SKM-1 (cell line): ENCODE measurements at regions not wholly inside any gene's neighbourhood (a gene's known extent, or its start where the extent isn't known, plus 50 kb on each side); places are given as distances from the start of the nearest gene placed in this dataset.
"Not testable (repeated sequence)": the region's sequence is repeated elsewhere in the genome, so short reads cannot be mapped to it uniquely, and the experiment has no call there.

Experiments used
- DNase-seq: peaks from one replicate; lab custom pipeline; 2025; ENCODE audit not compliant: unreplicated experiment; lab: John Stamatoyannopoulos, UW

GRCh38 chr2:131823058-131823457, 295.4 kb downstream of the CCDC74A start:
- not testable (repeated sequence) for DNase-seq

- not testable (repeated sequence) for DNase-seq
These were observed 297.3 kb downstream of the CCDC74A start for GRCh38 chr2:131824986-131825385.

GRCh38 chr2:131827481-131828163, 299.9 kb downstream of the CCDC74A start:
- DNase-seq = no peak

- DNase-seq = no peak
These were observed 300.5 kb downstream of the CCDC74A start for GRCh38 chr2:131828164-131828561.

GRCh38 chr2:131828633-131829455, 301.2 kb downstream of the CCDC74A start:
- DNase-seq = not testable (repeated sequence)

- not testable (repeated sequence) for DNase-seq
These were observed 302.0 kb downstream of the CCDC74A start for GRCh38 chr2:131829456-131830241.

GRCh38 chr2:131830242-131830945, 302.7 kb downstream of the CCDC74A start:
- DNase-seq = not testable (repeated sequence)

- DNase-seq = not testable (repeated sequence)
These were observed 303.2 kb downstream of the CCDC74A start for GRCh38 chr2:131830946-131831310.

GRCh38 chr2:131831450-131832208, 303.9 kb downstream of the CCDC74A start:
- DNase-seq = not testable (repeated sequence)

GRCh38 chr2:131832209-131832780, 304.6 kb downstream of the CCDC74A start:
- not testable (repeated sequence) for DNase-seq

GRCh38 chr2:131832917-131833316, 305.2 kb downstream of the CCDC74A start:
- not testable (repeated sequence) for DNase-seq

GRCh38 chr2:131833367-131834202, 305.9 kb downstream of the CCDC74A start:
- not testable (repeated sequence) for DNase-seq

- not testable (repeated sequence) for DNase-seq
These were observed 306.7 kb downstream of the CCDC74A start for GRCh38 chr2:131834203-131835020.

GRCh38 chr2:131835022-131835421, 307.3 kb downstream of the CCDC74A start:
- not testable (repeated sequence) for DNase-seq

- DNase-seq = no peak
These were observed 308.0 kb downstream of the CCDC74A start for GRCh38 chr2:131835621-131836091.

- not testable (repeated sequence) for DNase-seq
These were observed 308.4 kb downstream of the CCDC74A start for GRCh38 chr2:131836116-131836515.

GRCh38 chr2:131844044-131844443, 316.4 kb downstream of the CCDC74A start:
- not testable (repeated sequence) for DNase-seq

GRCh38 chr2:131856202-131856601, 305.6 kb downstream of the ANKRD30BL start:
- DNase-seq = not testable (repeated sequence)
